ENCODE measurements at regions not wholly inside any gene's neighbourhood (a gene's known extent, or its start where the extent isn't known, plus 50 kb on each side); places are given as distances from the start of the nearest gene placed in this dataset.
A peak's percentile ranks its signal among the peaks of the same experiment; 100 is the strongest.

GRCh38 chr6:18823782-18824386 lies 436.7 kb downstream of the RNF144B start:
- peak; percentile 12 to 51 for DNase-seq (ENCODE audit: low read depth in 2 of 2)
- H3K4me3 ChIP-seq (replicated peaks in 1 of 2; ENCODE audit: low read depth in 2 of 2, low read length in 2 of 2) = no peak overlapping the region
- TF ChIP-seq CTCF (IDR thresholded peaks at IDR 0.05; ENCODE audit: low read depth, low read length) = peak; percentile 49

- TF ChIP-seq CTCF (IDR thresholded peaks at IDR 0.05; ENCODE audit: low read depth, low read length) = no peak
- no peak for DNase-seq (ENCODE audit: low read depth in 2 of 2)
- H3K4me3 ChIP-seq (replicated peaks in 1 of 2; ENCODE audit: low read depth in 2 of 2, low read length in 2 of 2) = no peak overlapping the region
Observed at GRCh38 chr6:18829272-18829870, 442.2 kb downstream of the RNF144B start.

- H3K4me3 ChIP-seq (replicated peaks in 1 of 2; ENCODE audit: low read depth in 2 of 2, low read length in 2 of 2) = no peak overlapping the region
- DNase-seq (ENCODE audit: low read depth in 2 of 2) = no peak
- no peak for TF ChIP-seq CTCF (IDR thresholded peaks at IDR 0.05; ENCODE audit: low read depth, low read length)
Observed at GRCh38 chr6:18835976-18836375, 448.8 kb downstream of the RNF144B start.

- no peak overlapping the region for H3K4me3 ChIP-seq (replicated peaks in 1 of 2; ENCODE audit: low read depth in 2 of 2, low read length in 2 of 2)
- DNase-seq (ENCODE audit: low read depth in 2 of 2) = no peak
- no peak for TF ChIP-seq CTCF (IDR thresholded peaks at IDR 0.05; ENCODE audit: low read depth, low read length)
Observed at GRCh38 chr6:18837013-18837412, 449.9 kb downstream of the RNF144B start.

GRCh38 chr6:18842534-18842933 lies 455.4 kb downstream of the RNF144B start:
- DNase-seq (ENCODE audit: low read depth in 2 of 2) = no peak
- no peak for TF ChIP-seq CTCF (IDR thresholded peaks at IDR 0.05; ENCODE audit: low read depth, low read length)
- no peak overlapping the region for H3K4me3 ChIP-seq (replicated peaks in 1 of 2; ENCODE audit: low read depth in 2 of 2, low read length in 2 of 2)

GRCh38 chr6:18845896-18846295 lies 458.7 kb downstream of the RNF144B start:
- no peak for TF ChIP-seq CTCF (IDR thresholded peaks at IDR 0.05; ENCODE audit: low read depth, low read length)

GRCh38 chr6:18846327-18846726 lies 459.2 kb downstream of the RNF144B start:
- H3K4me3 ChIP-seq (replicated peaks in 1 of 2; ENCODE audit: low read depth in 2 of 2, low read length in 2 of 2) = no peak overlapping the region
- DNase-seq (ENCODE audit: low read depth in 2 of 2) = no peak
- TF ChIP-seq CTCF (IDR thresholded peaks at IDR 0.05; ENCODE audit: low read depth, low read length) = no peak

More at GRCh38 chr6:18845896-18846295, 458.7 kb downstream of the RNF144B start:
- H3K4me3 ChIP-seq (replicated peaks in 1 of 2; ENCODE audit: low read depth in 2 of 2, low read length in 2 of 2) = no peak overlapping the region
- no peak for DNase-seq (ENCODE audit: low read depth in 2 of 2)

Measured in cardiac fibroblast (primary cell).